ENCODE measurements at regions not wholly inside any gene's neighbourhood (a gene's known extent, or its start where the extent isn't known, plus 50 kb on each side); places are given as distances from the start of the nearest gene placed in this dataset.

GRCh38 chr11:97506076-97506759 lies 1116.4 kb downstream of the JRKL start:
- TF ChIP-seq, protein P1, sequence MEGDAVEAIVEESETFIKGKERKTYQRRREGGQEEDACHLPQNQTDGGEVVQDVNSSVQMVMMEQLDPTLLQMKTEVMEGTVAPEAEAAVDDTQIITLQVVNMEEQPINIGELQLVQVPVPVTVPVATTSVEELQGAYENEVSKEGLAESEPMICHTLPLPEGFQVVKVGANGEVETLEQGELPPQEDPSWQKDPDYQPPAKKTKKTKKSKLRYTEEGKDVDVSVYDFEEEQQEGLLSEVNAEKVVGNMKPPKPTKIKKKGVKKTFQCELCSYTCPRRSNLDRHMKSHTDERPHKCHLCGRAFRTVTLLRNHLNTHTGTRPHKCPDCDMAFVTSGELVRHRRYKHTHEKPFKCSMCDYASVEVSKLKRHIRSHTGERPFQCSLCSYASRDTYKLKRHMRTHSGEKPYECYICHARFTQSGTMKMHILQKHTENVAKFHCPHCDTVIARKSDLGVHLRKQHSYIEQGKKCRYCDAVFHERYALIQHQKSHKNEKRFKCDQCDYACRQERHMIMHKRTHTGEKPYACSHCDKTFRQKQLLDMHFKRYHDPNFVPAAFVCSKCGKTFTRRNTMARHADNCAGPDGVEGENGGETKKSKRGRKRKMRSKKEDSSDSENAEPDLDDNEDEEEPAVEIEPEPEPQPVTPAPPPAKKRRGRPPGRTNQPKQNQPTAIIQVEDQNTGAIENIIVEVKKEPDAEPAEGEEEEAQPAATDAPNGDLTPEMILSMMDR (IDR thresholded peaks at IDR 0.05), result no peak
- no peak for TF ChIP-seq EP300 (IDR thresholded peaks at IDR 0.05; ENCODE audit: low read depth)
